Mesendoderm (in vitro differentiated cells): ENCODE measurements at regions not wholly inside any gene's neighbourhood (a gene's known extent, or its start where the extent isn't known, plus 50 kb on each side); places are given as distances from the start of the nearest gene placed in this dataset.

ENCODE experiments used
- DNase-seq: peaks from one replicate; pipeline ENCODE4 v3.0.0; 2013
- H2AK5ac ChIP-seq: 2 replicates; pipeline ENCODE4 v1.6.1; 2013; ENCODE audit warnings: low read length, inconsistent platforms
- H2BK120ac ChIP-seq: 2 replicates; pipeline ENCODE4 v1.6.1; 2013; ENCODE audit warnings: low read depth, mild to moderate bottlenecking, low read length, moderate library complexity, mixed read lengths
- H2BK15ac ChIP-seq: replicated peaks from 2 replicates; pipeline ENCODE4 v1.6.1; 2013; ENCODE audit warnings: low read depth, mild to moderate bottlenecking, moderate library complexity
- H2BK5ac ChIP-seq: 2 replicates; pipeline ENCODE4 v1.6.1; 2013; ENCODE audit warnings: low read length, inconsistent platforms
- H3K18ac ChIP-seq: 2 replicates; pipeline ENCODE4 v1.6.1; 2013; ENCODE audit warnings: mild to moderate bottlenecking, low read length, mixed read lengths
- H3K23ac ChIP-seq: one replicate; pipeline ENCODE4 v1.6.1; 2013; ENCODE audit warnings: low read length
- H3K27ac ChIP-seq: 2 replicates; pipeline ENCODE4 v1.5.1; 2013; ENCODE audit warnings: low read depth, mild to moderate bottlenecking, inconsistent platforms, low read length, moderate library complexity
- H3K27me3 ChIP-seq: 2 replicates; pipeline ENCODE4 v1.6.1; 2013; ENCODE audit warnings: low read length, control low read depth, mild to moderate bottlenecking, inconsistent platforms; ENCODE audit not compliant: insufficient read depth, poor library complexity
- H3K36me3 ChIP-seq: 2 replicates; pipeline ENCODE4 v1.6.1; 2013; ENCODE audit warnings: low read length, inconsistent platforms; ENCODE audit not compliant: control insufficient read depth, insufficient read depth
- H3K4ac ChIP-seq: one replicate; pipeline ENCODE4 v1.6.1; 2013; ENCODE audit warnings: low read depth, mild to moderate bottlenecking, low read length, moderate library complexity
- H3K4me1 ChIP-seq: 2 replicates; pipeline ENCODE4 v1.6.1; 2013; ENCODE audit warnings: low read depth, low read length, inconsistent platforms; ENCODE audit not compliant: control insufficient read depth
- H3K4me2 ChIP-seq: 2 replicates; pipeline ENCODE4 v1.6.1; 2013; ENCODE audit warnings: low read length
- H3K4me3 ChIP-seq: 2 replicates; pipeline ENCODE4 v1.5.1; 2013; ENCODE audit warnings: mild to moderate bottlenecking, low read length
- H3K56ac ChIP-seq: one replicate; pipeline ENCODE4 v1.6.1; 2013; ENCODE audit warnings: low read length
- H3K79me1 ChIP-seq: 2 replicates; pipeline ENCODE4 v1.6.1; 2013; ENCODE audit warnings: low read length, inconsistent platforms
- H3K79me2 ChIP-seq: 2 replicates; pipeline ENCODE4 v1.6.1; 2013; ENCODE audit warnings: mild to moderate bottlenecking, low read length; ENCODE audit not compliant: control insufficient read depth, insufficient read depth
- H3K9ac ChIP-seq: 2 replicates; pipeline ENCODE4 v1.6.1; 2013; ENCODE audit warnings: low read length, inconsistent platforms
- H4K5ac ChIP-seq: one replicate; pipeline ENCODE4 v1.6.1; 2013; ENCODE audit warnings: low read length
- H4K8ac ChIP-seq: one replicate; pipeline ENCODE4 v1.6.1; 2013; ENCODE audit warnings: low read depth, mild to moderate bottlenecking, control low read depth, low read length, moderate library complexity
- WGBS: extraction: QIAGEN DNeasy Blood & Tissue Kit; methylation state at CpG from one replicate; pipeline ENCODE4 v1.1.7; 2013; ENCODE audit warnings: low lambda C conversion rate, missing lambda C conversion rate; ENCODE audit not compliant: insufficient coverage; ENCODE audit errors: extremely low coverage; 5-methylcytosine and 5-hydroxymethylcytosine counted together

DNA sequence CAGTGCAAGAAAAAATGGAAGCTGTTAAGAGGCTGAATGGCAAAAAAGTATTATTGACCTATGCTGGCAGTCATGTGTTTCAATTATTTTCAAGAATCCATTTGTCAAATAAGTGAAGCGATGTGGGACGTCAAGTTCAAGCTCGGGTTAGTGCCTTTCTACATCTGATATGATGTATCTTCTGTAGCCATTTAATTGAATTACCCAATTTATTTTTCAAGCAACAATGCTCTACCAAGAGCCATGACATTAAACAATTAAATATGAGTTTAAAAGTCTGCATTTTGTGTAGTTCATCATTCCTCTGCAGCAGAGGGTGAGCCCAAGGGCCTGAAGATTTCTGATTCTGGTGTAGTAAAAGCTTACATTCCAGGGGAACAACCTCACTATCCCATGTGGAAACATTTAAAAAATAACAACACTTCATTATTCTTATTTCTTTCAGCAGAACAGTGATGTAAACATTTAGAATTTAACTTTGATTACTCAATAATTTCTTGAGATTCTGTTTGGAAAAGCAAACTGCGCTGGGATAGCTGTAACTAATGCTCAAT lies 619.7 kb upstream of the ARRDC3 start:
- H2AK5ac ChIP-seq, result no peak overlapping the region
- H3K36me3 ChIP-seq, result no peaks in the 10 kb centered on the region
- H2BK5ac ChIP-seq, result no peak overlapping the region
- WGBS, result no CpG with 5 or more reads among the region's 4 CpGs
- H3K18ac ChIP-seq, result no peak overlapping the region
- H3K79me2 ChIP-seq, result no peaks in the 10 kb centered on the region
- H3K4me2 ChIP-seq, result no peak overlapping the region
- H3K27ac ChIP-seq, result no peak overlapping the region
- H3K4ac ChIP-seq, result no peak overlapping the region
- no peak overlapping the region for H4K5ac ChIP-seq
- no peaks in the 10 kb centered on the region for H3K27me3 ChIP-seq
- H3K79me1 ChIP-seq, result no peaks in the 10 kb centered on the region
- H3K9ac ChIP-seq, result no peak overlapping the region
- H2BK120ac ChIP-seq, result no peak overlapping the region
- no peak overlapping the region for H3K23ac ChIP-seq
- H3K4me1 ChIP-seq, result no peaks in the 10 kb centered on the region
- H2BK15ac ChIP-seq, result no peak overlapping the region
- no peak for DNase-seq
- H4K8ac ChIP-seq, result no peak overlapping the region
- H3K4me3 ChIP-seq, result no peak overlapping the region
- H3K56ac ChIP-seq, result no peak overlapping the region

DNA sequence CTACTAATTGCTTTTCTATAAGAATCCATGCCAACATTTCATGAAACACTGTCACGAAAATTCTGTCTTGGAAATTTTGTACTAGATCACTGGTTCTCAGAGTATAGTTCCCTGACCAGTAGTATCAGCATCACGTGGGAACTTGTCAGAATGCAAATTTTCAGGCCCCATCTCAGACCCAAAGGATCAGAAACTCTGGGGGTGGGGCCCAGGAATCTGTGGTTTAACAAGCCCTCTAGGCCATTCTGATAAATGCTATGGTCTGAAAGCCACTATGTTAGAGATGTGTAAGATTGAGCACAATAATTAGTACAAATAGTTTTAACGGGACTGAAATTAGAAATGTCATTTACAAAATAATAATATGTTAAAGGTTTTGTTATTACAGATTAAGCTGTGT lies 615.7 kb upstream of the ARRDC3 start:
- 83% methylated on average over 1 of the region's 3 CpGs for WGBS
- no peaks in the 10 kb centered on the region for H3K79me2 ChIP-seq
- DNase-seq, result peak; percentile 15

DNA sequence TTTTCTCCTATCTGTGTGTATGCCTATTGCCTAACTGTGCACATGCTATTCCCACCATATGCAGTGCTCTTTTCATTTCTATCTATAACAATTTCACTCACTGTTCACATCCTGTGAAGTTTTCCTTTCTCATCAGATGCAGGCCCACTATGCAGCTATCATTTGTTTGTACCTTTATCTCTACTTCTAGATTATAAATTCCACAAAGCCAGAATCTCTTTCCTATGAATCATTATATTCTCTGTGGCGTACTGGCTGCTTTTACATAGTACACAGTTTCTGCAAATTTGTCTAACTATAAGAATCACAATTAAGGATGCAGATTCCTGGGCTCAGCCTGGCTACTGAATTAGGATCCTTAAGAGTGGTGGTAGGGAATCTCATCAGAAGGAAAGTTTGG lies 600.8 kb upstream of the ARRDC3 start:
- no peak overlapping the region for H2BK5ac ChIP-seq
- H3K23ac ChIP-seq, result no peak overlapping the region
- no peak overlapping the region for H2BK15ac ChIP-seq
- H3K18ac ChIP-seq, result no peak overlapping the region
- H3K27me3 ChIP-seq, result no peaks in the 10 kb centered on the region
- no peak overlapping the region for H4K8ac ChIP-seq
- no peak overlapping the region for H3K27ac ChIP-seq
- H3K4me1 ChIP-seq, result no peaks in the 10 kb centered on the region
- H2BK120ac ChIP-seq, result no peak overlapping the region
- no peaks in the 10 kb centered on the region for H3K36me3 ChIP-seq
- no peaks in the 10 kb centered on the region for H3K79me1 ChIP-seq
- H3K56ac ChIP-seq, result no peak overlapping the region
- WGBS, result no CpG with 5 or more reads among the region's 1 CpG
- no peak overlapping the region for H3K4ac ChIP-seq
- H3K4me2 ChIP-seq, result no peak overlapping the region
- H4K5ac ChIP-seq, result no peak overlapping the region
- no peak overlapping the region for H2AK5ac ChIP-seq
- H3K79me2 ChIP-seq, result no peaks in the 10 kb centered on the region
- DNase-seq, result no peak
- no peak overlapping the region for H3K9ac ChIP-seq
- H3K4me3 ChIP-seq, result no peak overlapping the region

More for the DNA sequence above, 615.7 kb upstream of the ARRDC3 start:
- H2BK15ac ChIP-seq, result no peak overlapping the region
- H3K36me3 ChIP-seq, result no peaks in the 10 kb centered on the region
- H3K56ac ChIP-seq, result no peak overlapping the region
- no peak overlapping the region for H3K4me2 ChIP-seq
- no peaks in the 10 kb centered on the region for H3K27me3 ChIP-seq
- H3K9ac ChIP-seq, result no peak overlapping the region
- H2BK120ac ChIP-seq, result no peak overlapping the region
- H3K79me1 ChIP-seq, result no peaks in the 10 kb centered on the region
- H3K4ac ChIP-seq, result no peak overlapping the region
- no peak overlapping the region for H2BK5ac ChIP-seq
- no peak overlapping the region for H4K5ac ChIP-seq
- H3K18ac ChIP-seq, result no peak overlapping the region
- H2AK5ac ChIP-seq, result no peak overlapping the region
- H3K27ac ChIP-seq, result no peak overlapping the region
- no peak overlapping the region for H3K4me3 ChIP-seq
- no peak overlapping the region for H3K23ac ChIP-seq
- no peaks in the 10 kb centered on the region for H3K4me1 ChIP-seq
- no peak overlapping the region for H4K8ac ChIP-seq

DNA sequence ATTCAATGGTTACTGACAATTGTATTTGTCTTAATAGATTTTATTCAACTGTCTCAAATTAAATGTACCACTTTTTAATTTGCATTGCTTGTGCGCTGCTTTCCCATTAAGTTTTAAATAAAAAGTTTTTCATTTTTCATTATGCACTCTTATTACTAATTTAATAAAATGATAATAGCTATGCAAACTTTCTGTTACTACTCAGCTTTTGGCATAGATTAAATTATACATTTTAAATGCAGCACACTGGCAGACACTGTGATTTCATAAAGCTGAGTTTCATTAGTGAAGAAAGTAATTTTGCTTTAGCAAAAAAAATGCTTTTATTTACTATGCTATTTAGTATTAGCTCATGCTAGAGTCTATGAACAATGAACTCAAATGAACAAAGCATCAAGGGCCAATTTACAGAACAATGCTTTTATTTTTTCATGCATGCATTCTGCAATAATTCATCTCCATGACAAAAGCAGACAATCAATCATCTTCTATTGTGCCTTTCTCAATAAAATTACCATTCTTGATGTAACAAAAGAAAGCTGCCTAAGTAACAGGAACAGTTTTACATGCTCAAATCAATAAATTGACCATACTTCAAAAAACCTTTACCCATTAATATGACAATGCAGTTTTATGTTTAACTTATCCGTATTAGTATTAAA lies 595.2 kb upstream of the ARRDC3 start:
- H3K4ac ChIP-seq, result no peak overlapping the region
- H3K27ac ChIP-seq, result no peak overlapping the region
- H4K8ac ChIP-seq, result no peak overlapping the region
- H3K4me1 ChIP-seq, result no peaks in the 10 kb centered on the region
- H4K5ac ChIP-seq, result no peak overlapping the region
- no peak for DNase-seq
- H2BK120ac ChIP-seq, result no peak overlapping the region
- no peak overlapping the region for H3K4me3 ChIP-seq
- H2BK5ac ChIP-seq, result no peak overlapping the region
- H3K18ac ChIP-seq, result no peak overlapping the region
- no peaks in the 10 kb centered on the region for H3K79me1 ChIP-seq
- no peak overlapping the region for H3K9ac ChIP-seq
- H2AK5ac ChIP-seq, result no peak overlapping the region
- 100% methylated on average over 1 of the region's 2 CpGs for WGBS
- no peak overlapping the region for H3K4me2 ChIP-seq
- H3K56ac ChIP-seq, result no peak overlapping the region
- no peak overlapping the region for H2BK15ac ChIP-seq
- H3K23ac ChIP-seq, result no peak overlapping the region
- no peaks in the 10 kb centered on the region for H3K27me3 ChIP-seq
- H3K36me3 ChIP-seq, result no peaks in the 10 kb centered on the region
- H3K79me2 ChIP-seq, result no peaks in the 10 kb centered on the region

DNA sequence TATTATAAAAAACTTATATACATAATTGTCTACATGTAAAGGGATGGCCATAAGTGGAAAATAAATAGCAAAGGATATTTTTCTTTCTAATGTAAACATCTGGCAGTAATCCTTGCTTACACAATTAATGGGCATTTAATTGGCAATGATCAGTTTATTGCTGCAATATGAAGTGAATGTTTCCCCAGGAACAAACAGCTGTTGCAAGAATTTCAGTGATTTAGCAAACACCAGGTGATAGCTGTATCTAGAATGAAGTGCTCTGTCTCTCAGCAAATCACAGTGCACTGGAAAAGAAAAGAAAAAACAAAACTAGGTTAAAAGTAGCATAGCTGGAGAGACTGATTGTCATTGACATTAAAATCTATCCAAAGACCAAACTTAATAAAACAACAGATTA lies 594.5 kb upstream of the ARRDC3 start:
- Histone ChIP-seq H3K36me3 (no peaks in the 10 kb centered on the region), H3K56ac (no peak overlapping the region)
- DNase-seq, result peak; percentile 14

DNA sequence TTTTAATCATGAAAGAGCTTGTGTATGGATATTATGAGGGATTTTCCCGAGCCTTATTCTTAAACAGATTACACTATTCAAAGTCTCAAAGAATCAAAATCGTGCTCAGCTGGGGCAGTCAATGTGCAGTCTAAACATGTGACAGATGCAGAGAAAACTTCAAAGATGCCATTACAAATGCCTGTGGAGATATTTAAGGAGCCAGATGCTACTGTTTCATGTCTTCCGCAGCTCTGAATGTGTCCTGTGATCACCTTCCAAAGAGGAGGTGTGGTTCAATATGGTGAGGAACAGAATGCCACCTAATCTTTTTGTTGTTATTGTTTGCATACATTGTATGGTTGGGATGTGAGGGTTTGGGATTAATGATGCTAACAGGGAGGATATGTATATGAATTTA lies 593.3 kb upstream of the ARRDC3 start:
- Histone ChIP-seq H3K36me3 (no peaks in the 10 kb centered on the region), H3K56ac (no peak overlapping the region), H3K27ac (no peak overlapping the region), H3K18ac (no peak overlapping the region), H4K5ac (no peak overlapping the region), H3K4me2 (no peak overlapping the region), H4K8ac (no peak overlapping the region), H3K4me1 (no peaks in the 10 kb centered on the region), H3K27me3 (no peaks in the 10 kb centered on the region), H2BK15ac (no peak overlapping the region), H3K4ac (no peak overlapping the region), H3K23ac (no peak overlapping the region), H3K79me2 (no peaks in the 10 kb centered on the region), H2BK5ac (no peak overlapping the region), H3K79me1 (no peaks in the 10 kb centered on the region), H3K4me3 (no peak overlapping the region), H3K9ac (no peak overlapping the region), H2BK120ac (no peak overlapping the region), H2AK5ac (no peak overlapping the region)
- DNase-seq, result no peak
- WGBS, result no CpG with 5 or more reads among the region's 3 CpGs

More for the DNA sequence above, 594.5 kb upstream of the ARRDC3 start:
- Histone ChIP-seq H3K4me3 (no peak overlapping the region), H2BK15ac (no peak overlapping the region), H2BK120ac (no peak overlapping the region), H2BK5ac (no peak overlapping the region), H3K4ac (no peak overlapping the region), H3K23ac (no peak overlapping the region), H4K5ac (no peak overlapping the region), H2AK5ac (no peak overlapping the region), H3K79me2 (no peaks in the 10 kb centered on the region), H4K8ac (no peak overlapping the region), H3K18ac (no peak overlapping the region), H3K27me3 (no peaks in the 10 kb centered on the region), H3K27ac (no peak overlapping the region), H3K9ac (no peak overlapping the region), H3K4me2 (no peak overlapping the region), H3K4me1 (no peaks in the 10 kb centered on the region), H3K79me1 (no peaks in the 10 kb centered on the region)
